ENCODE measurements at regions not wholly inside any gene's neighbourhood (a gene's known extent, or its start where the extent isn't known, plus 50 kb on each side); places are given as distances from the start of the nearest gene placed in this dataset.

DNA sequence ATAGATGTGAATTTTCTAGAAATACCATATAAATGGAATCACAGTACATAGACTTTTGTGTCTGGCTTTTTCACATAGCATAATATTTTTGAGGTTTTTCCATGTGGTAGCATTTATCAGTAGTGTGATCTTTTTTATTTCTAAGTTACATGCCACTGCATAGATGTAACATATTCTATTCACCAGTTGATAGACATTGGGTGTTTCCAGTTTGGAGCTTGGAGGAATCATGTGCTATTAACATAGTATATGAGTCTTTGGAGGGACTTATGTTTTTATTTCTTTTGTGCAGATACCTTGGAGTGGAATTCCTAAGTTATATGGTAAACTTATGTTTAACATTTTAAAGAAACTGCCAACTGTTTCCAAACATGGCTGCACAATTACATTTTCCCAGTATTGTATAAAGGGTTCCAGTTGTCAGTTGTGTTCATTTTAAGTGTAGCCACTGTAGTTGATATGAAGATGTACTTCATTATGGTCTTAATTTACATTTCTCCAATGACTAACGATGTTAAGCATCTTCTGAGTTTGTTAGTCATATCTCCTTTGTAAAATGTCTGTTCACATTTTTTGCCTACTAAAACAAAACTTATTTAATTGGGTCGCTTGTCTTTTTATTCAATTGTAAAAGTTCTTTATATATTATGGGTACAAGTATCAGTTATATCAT, 145.7 kb upstream of the TRPC6 start:
- no peaks in the 10 kb centered on the region for H3K9me3 ChIP-seq (ENCODE audit: control insufficient read depth, insufficient read depth, low read length)
- no peaks in the 10 kb centered on the region for H3K36me3 ChIP-seq (ENCODE audit: control insufficient read depth, insufficient read depth, low read length)
- no CpG with 5 or more reads among the region's 2 CpGs for WGBS, 2 experiments (ENCODE audit: extremely low coverage in 2 of 2, insufficient read length in 1 of 2)
- H2AK9ac ChIP-seq (replicated peaks; ENCODE audit: low read depth, low read length, poor library complexity) = no peak overlapping the region
- no peaks in the 10 kb centered on the region for H3K27me3 ChIP-seq (ENCODE audit: control insufficient read depth, insufficient read depth, low read length)
- no peak overlapping the region for H4K8ac ChIP-seq (ENCODE audit: low read depth in 2 of 2, low read length in 2 of 2)
- DNase-seq (peak; percentile 21), ATAC-seq (ENCODE audit: low read depth) (no peak)
- no peaks in the 10 kb centered on the region; the same call in 1 of the 2 replicates for H3K4me1 ChIP-seq (ENCODE audit: control insufficient read depth, insufficient read depth, low read length)
- no peak overlapping the region for H3K9ac ChIP-seq (ENCODE audit: low read depth, low read length)
- TF ChIP-seq RCOR1 (IDR thresholded peaks at IDR 0.05; ENCODE audit: insufficient replicate concordance, low read length) (no peak), CEBPB (IDR thresholded peaks at IDR 0.05; ENCODE audit: low read depth, low read length) (no peak), BHLHE40 (IDR thresholded peaks at IDR 0.05; ENCODE audit: low read depth, low read length) (no peak), NFE2L2 (IDR thresholded peaks at IDR 0.05; ENCODE audit: low read depth, low read length) (no peak), RAD21 (IDR thresholded peaks at IDR 0.05; ENCODE audit: low read length) (no peak), MAFK (IDR thresholded peaks at IDR 0.05; ENCODE audit: low read depth, low read length) (no peak), MAZ (IDR thresholded peaks at IDR 0.05; ENCODE audit: borderline replicate concordance, low read depth, low read length) (no peak), RFX5 (IDR thresholded peaks at IDR 0.05; ENCODE audit: low read depth, low read length) (no peak), CHD1 (IDR thresholded peaks at IDR 0.05; ENCODE audit: low read depth, low read length) (no peak)
- TF ChIP-seq, protein P1, sequence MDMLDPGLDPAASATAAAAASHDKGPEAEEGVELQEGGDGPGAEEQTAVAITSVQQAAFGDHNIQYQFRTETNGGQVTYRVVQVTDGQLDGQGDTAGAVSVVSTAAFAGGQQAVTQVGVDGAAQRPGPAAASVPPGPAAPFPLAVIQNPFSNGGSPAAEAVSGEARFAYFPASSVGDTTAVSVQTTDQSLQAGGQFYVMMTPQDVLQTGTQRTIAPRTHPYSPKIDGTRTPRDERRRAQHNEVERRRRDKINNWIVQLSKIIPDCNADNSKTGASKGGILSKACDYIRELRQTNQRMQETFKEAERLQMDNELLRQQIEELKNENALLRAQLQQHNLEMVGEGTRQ (IDR thresholded peaks at IDR 0.05; ENCODE audit: low read depth, low read length) = no peak
- TF ChIP-seq, protein P2, sequence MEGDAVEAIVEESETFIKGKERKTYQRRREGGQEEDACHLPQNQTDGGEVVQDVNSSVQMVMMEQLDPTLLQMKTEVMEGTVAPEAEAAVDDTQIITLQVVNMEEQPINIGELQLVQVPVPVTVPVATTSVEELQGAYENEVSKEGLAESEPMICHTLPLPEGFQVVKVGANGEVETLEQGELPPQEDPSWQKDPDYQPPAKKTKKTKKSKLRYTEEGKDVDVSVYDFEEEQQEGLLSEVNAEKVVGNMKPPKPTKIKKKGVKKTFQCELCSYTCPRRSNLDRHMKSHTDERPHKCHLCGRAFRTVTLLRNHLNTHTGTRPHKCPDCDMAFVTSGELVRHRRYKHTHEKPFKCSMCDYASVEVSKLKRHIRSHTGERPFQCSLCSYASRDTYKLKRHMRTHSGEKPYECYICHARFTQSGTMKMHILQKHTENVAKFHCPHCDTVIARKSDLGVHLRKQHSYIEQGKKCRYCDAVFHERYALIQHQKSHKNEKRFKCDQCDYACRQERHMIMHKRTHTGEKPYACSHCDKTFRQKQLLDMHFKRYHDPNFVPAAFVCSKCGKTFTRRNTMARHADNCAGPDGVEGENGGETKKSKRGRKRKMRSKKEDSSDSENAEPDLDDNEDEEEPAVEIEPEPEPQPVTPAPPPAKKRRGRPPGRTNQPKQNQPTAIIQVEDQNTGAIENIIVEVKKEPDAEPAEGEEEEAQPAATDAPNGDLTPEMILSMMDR (conservative IDR thresholded peaks at IDR 0.05; ENCODE audit: low read depth, low read length) = no peak
- TF ChIP-seq, protein P3, sequence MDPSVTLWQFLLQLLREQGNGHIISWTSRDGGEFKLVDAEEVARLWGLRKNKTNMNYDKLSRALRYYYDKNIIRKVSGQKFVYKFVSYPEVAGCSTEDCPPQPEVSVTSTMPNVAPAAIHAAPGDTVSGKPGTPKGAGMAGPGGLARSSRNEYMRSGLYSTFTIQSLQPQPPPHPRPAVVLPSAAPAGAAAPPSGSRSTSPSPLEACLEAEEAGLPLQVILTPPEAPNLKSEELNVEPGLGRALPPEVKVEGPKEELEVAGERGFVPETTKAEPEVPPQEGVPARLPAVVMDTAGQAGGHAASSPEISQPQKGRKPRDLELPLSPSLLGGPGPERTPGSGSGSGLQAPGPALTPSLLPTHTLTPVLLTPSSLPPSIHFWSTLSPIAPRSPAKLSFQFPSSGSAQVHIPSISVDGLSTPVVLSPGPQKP (IDR thresholded peaks at IDR 0.05; ENCODE audit: borderline replicate concordance, low read depth, low read length) = no peak
- no peak overlapping the region for H3K18ac ChIP-seq (ENCODE audit: low read depth, low read length)
- no peaks in the 10 kb centered on the region for H4K20me1 ChIP-seq (ENCODE audit: insufficient read depth, low read length)
- H4K5ac ChIP-seq (ENCODE audit: low read depth, low read length) = no peak overlapping the region
- no peak overlapping the region for H3K4me2 ChIP-seq (ENCODE audit: low read depth, low read length)
- CTCF ChIA-PET = no interaction called here
- H2BK15ac ChIP-seq (ENCODE audit: low read depth, low read length) = no peak overlapping the region
- H4K91ac ChIP-seq (ENCODE audit: insufficient read depth, low read depth, low read length) = no peak overlapping the region
- no peaks in the 10 kb centered on the region for H3K9me1 ChIP-seq (ENCODE audit: insufficient read depth, low read length)
- in situ Hi-C loops (cut with MboI; ENCODE audit: low sequenced_read_pairs) (no loop called here), intact Hi-C loops (cut with micrococcal nuclease) (loop anchor here (10.0 kb wide), 1 partner anchor 245 kb away; no protein-coding TSS in a partner anchor), dilution Hi-C loops (cut with HindIII; ENCODE audit: low sequenced_read_pairs, unreplicated experiment) (no loop called here)
- no peaks in the 10 kb centered on the region for H3K79me1 ChIP-seq (ENCODE audit: low read depth in 1 of 2, low read length in 2 of 2)
- POLR2A ChIA-PET (ENCODE audit: unreplicated experiment) = no interaction called here
- H3K4ac ChIP-seq (ENCODE audit: low read depth, low read length) = no peak overlapping the region
- no peak overlapping the region for H2BK120ac ChIP-seq (ENCODE audit: low read depth, low read length)
- no peak overlapping the region for H3K56ac ChIP-seq (ENCODE audit: extremely low read depth, insufficient read depth, low read length)
- H2AK5ac ChIP-seq (ENCODE audit: low read depth, low read length) = no peak overlapping the region
- BruUV-seq (replicated peaks) = no TSS peak
- H2AFZ ChIP-seq (replicated peaks; ENCODE audit: low read length, poor library complexity) = no peak overlapping the region
- no peak overlapping the region for H3K27ac ChIP-seq (ENCODE audit: insufficient read depth, low read length)
- H3K23ac ChIP-seq (ENCODE audit: low read depth, low read length) = no peak overlapping the region
- H2BK20ac ChIP-seq (ENCODE audit: low read depth, low read length) = no peak overlapping the region
- H2BK5ac ChIP-seq (ENCODE audit: low read depth, low read length, poor library complexity, severe bottlenecking) = peak overlapping the region; percentile 50
- no peak overlapping the region for H3K14ac ChIP-seq (replicated peaks; ENCODE audit: low read depth, low read length)
- no peak overlapping the region for H3K4me3 ChIP-seq (ENCODE audit: insufficient read depth, low read depth, low read length)

Measured in IMR-90 (cell line).